GM23248 (cell line): ENCODE measurements at regions not wholly inside any gene's neighbourhood (a gene's known extent, or its start where the extent isn't known, plus 50 kb on each side); places are given as distances from the start of the nearest gene placed in this dataset.
A peak's percentile ranks its signal among the peaks of the same experiment; 100 is the strongest.

ENCODE experiments used
- DNase-seq: peaks from one replicate; pipeline ENCODE4 v3.0.0-alpha.2; 2015
- H2AFZ ChIP-seq: fragments of 200-600 bp; sonication (generic); 2 replicates; pipeline ENCODE4 v1.6.1; 2016; ENCODE audit warnings: antibody characterized with exemption
- H3F3A ChIP-seq: fragments of 200-600 bp; sonication (generic); 2 replicates; pipeline ENCODE4 v1.6.1; 2016; ENCODE audit warnings: mild to moderate bottlenecking, antibody characterized with exemption, mixed run types; ENCODE audit not compliant: insufficient read depth
- H3K27ac ChIP-seq: fragments of 200-600 bp; sonication (generic); 2 replicates; pipeline ENCODE4 v1.5.1; 2016; ENCODE audit warnings: mild to moderate bottlenecking
- H3K27me3 ChIP-seq: fragments of 200-600 bp; sonication (generic); replicated peaks from 2 replicates; pipeline ENCODE4 v1.6.1; 2016; ENCODE audit warnings: mild to moderate bottlenecking; ENCODE audit not compliant: insufficient read depth
- H3K36me3 ChIP-seq: fragments of 200-600 bp; sonication (generic); 2 replicates; pipeline ENCODE4 v1.6.1; 2016; ENCODE audit warnings: low read depth, mild to moderate bottlenecking
- H3K4me1 ChIP-seq: fragments of 200-600 bp; sonication (generic); 2 replicates; pipeline ENCODE4 v1.6.1; 2016; ENCODE audit warnings: mild to moderate bottlenecking; ENCODE audit not compliant: insufficient read depth
- H3K4me2 ChIP-seq: fragments of 200-600 bp; sonication (generic); one replicate; pipeline ENCODE4 v1.6.1; 2016; ENCODE audit warnings: mild to moderate bottlenecking; ENCODE audit not compliant: unreplicated experiment
- H3K4me3 ChIP-seq: fragments of 200-600 bp; sonication (generic); 2 replicates; pipeline ENCODE4 v1.5.1; 2016; ENCODE audit warnings: mild to moderate bottlenecking
- H3K79me2 ChIP-seq: fragments of 200-600 bp; sonication (generic); 2 replicates; pipeline ENCODE4 v1.6.1; 2016; ENCODE audit warnings: mild to moderate bottlenecking; ENCODE audit not compliant: insufficient read depth
- H3K9ac ChIP-seq: fragments of 200-600 bp; sonication (generic); 2 replicates; pipeline ENCODE4 v1.6.1; 2016; ENCODE audit warnings: mild to moderate bottlenecking
- H3K9me2 ChIP-seq: fragments of 200-600 bp; sonication (generic); 2 replicates; pipeline ENCODE4 v1.6.1; 2016; ENCODE audit warnings: mixed run types, mild to moderate bottlenecking, moderate library complexity; ENCODE audit not compliant: insufficient read depth
- H3K9me3 ChIP-seq: fragments of 200-600 bp; sonication (generic); one replicate; pipeline ENCODE4 v1.6.1; 2017; ENCODE audit warnings: low read depth
- H4K20me1 ChIP-seq: fragments of 200-600 bp; sonication (generic); 2 replicates; pipeline ENCODE4 v1.6.0; 2016; ENCODE audit not compliant: insufficient read depth
- EZH2 ChIP-seq: fragments of 200-600 bp; sonication (generic); IDR thresholded peaks from 2 replicates; pipeline ENCODE4 v1.6.1; 2018; ENCODE audit warnings: antibody characterized with exemption, mild to moderate bottlenecking; ENCODE audit not compliant: insufficient read depth, poor library complexity, severe bottlenecking
- EZH2phosphoT487 ChIP-seq: fragments of 200-600 bp; sonication (generic); IDR thresholded peaks from 2 replicates; pipeline ENCODE4 v1.6.1; 2018; ENCODE audit warnings: antibody characterized with exemption, moderate library complexity, mild to moderate bottlenecking, low read depth; ENCODE audit not compliant: insufficient read depth
- WGBS, 2 experiments: methylation state at CpG; one replicate each; pipeline ENCODE4 v1.1.6; 2015 to 2017; ENCODE audit warnings: low lambda C conversion rate in 2 of 2, low coverage in 1 of 2; ENCODE audit errors: missing lambda C conversion rate in 2 of 2; 5-methylcytosine and 5-hydroxymethylcytosine counted together
- in situ Hi-C: fragments of 300-500 bp; cut with MboI; formaldehyde crosslinking; loops from 2 replicates; pipeline ENCODE4 v1.15.0; 2020

DNA sequence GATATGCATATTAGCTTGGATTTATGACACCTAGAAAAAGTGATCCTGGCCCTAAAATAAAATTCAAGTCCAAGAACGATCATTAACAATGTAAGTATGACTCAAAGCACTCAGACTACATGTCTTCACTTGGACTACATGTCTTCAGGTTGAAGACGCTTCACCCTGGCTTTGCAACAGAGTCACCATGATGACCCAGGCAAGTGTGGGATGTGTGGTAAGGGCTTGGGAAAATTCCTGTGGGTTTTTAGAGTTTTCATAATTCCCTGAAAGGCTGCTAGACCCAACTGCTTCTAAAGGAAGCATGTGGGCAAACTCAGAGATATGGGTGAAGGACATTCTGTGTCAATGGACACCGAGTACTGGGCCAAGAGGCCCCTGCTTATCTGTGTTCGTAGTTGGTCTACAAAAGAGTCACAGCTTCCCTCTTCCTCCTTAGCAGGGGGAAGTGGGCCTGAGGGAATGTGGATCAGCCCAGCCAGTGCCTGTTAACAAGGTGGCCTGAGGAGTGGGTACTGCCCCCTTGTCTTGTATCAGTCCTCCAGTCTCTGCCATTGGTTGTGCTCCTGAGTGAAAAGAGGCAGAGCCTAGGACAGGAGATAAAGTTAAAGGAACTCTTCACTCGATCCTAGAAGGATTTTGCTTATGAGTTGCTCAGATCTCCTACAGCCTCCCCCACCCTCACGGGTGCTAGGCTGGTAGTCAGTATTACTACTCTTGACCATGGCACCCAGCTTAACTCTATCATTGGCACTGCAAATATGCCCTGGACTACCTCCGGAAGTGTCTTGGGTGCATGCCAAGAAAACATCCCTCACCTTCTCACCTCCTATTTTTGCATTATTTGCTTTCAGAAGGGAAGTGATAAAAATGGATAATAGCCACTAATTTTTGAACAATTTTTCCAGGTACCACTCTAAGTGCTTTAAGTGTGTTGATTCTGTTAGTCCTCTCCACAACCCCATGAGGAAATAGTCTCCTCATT is 406.3 kb downstream of the COG6 start:
- Histone ChIP-seq H3K27me3 (no peaks in the 10 kb centered on the region), H3K4me2 (no peak overlapping the region), H2AFZ (no peak overlapping the region), H3K27ac (no peak overlapping the region), H4K20me1 (no peaks in the 10 kb centered on the region), H3K9me3 (no peaks in the 10 kb centered on the region), H3K79me2 (no peaks in the 10 kb centered on the region), H3F3A (peaks cover 21% of the 10 kb centered on the region), H3K4me1 (peaks cover 29% of the 10 kb centered on the region), H3K36me3 (no peaks in the 10 kb centered on the region), H3K9me2 (no peaks in the 10 kb centered on the region), H3K4me3 (no peak overlapping the region), H3K9ac (no peak overlapping the region)
- peak; percentile 60 for DNase-seq
- TF ChIP-seq EZH2 (no peak), EZH2phosphoT487 (no peak)
- WGBS, 2 experiments = 75 to 80% methylated on average over 7 of the region's 7 CpGs
- in situ Hi-C loops = no loop called here

DNA sequence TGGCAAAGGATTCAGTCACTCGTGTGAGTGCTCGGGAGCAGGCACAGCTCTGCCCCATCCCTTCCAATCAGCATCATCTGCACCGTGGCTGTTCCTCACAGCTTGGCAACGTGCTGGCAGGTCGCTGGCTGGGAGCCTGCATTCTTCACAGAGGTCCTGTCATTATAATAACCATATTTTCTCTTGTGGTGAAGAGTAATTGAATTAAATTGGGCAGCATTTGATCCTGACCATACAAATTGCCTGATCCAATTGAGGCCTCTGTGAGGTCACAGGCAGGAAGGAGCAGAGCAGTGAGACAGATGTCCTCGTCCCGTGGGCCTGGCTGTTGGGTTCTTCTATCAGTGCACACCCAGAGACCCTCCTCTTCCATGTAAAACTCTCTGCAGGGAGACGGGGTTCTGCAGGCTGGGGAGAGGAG is 407.8 kb downstream of the COG6 start:
- Histone ChIP-seq H3K4me3 (no peak overlapping the region), H3K4me2 (no peak overlapping the region), H3K36me3 (no peaks in the 10 kb centered on the region), H2AFZ (no peak overlapping the region), H3K27me3 (no peaks in the 10 kb centered on the region), H3K27ac (no peak overlapping the region), H3K9me3 (no peaks in the 10 kb centered on the region), H3F3A (peaks cover 21% of the 10 kb centered on the region), H3K9ac (no peak overlapping the region), H3K9me2 (no peaks in the 10 kb centered on the region), H4K20me1 (no peaks in the 10 kb centered on the region), H3K79me2 (no peaks in the 10 kb centered on the region), H3K4me1 (peaks cover 29% of the 10 kb centered on the region)
- in situ Hi-C loops = no loop called here
- DNase-seq = no peak
- 73 to 77% methylated on average over 8 of the region's 8 CpGs for WGBS, 2 experiments
- TF ChIP-seq EZH2 (no peak), EZH2phosphoT487 (no peak)

DNA sequence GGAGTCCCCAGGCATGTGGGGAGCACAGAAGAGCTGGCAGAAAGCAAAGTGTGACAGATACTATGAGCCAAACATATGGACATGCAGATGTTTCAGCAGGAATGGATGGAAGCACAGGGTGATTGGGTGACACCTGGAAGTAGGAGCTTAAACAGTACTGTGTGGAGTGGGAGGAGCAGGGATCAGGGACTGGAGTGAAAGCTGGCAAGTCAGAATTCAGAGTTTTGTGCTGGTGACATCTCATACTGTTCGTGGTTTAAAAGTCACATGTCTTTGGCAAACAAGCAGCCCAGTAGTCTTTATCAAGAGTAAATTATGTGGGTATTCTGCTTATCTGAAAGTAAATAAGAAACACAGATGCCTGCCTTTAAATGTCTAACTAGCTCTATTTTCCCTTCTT is 408.2 kb downstream of the COG6 start:
- no peaks in the 10 kb centered on the region for H3K9me2 ChIP-seq
- WGBS, 2 experiments = 38 to 50% methylated on average over 1 of the region's 1 CpG
- no peaks in the 10 kb centered on the region for H3K27me3 ChIP-seq
- no peak overlapping the region for H3K9ac ChIP-seq
- H3F3A ChIP-seq = peaks cover 21% of the 10 kb centered on the region
- TF ChIP-seq EZH2 (no peak), EZH2phosphoT487 (no peak)
- no peak overlapping the region for H3K27ac ChIP-seq
- no peaks in the 10 kb centered on the region for H3K79me2 ChIP-seq
- peaks cover 29% of the 10 kb centered on the region for H3K4me1 ChIP-seq
- no peaks in the 10 kb centered on the region for H3K36me3 ChIP-seq
- no peaks in the 10 kb centered on the region for H4K20me1 ChIP-seq
- no peak overlapping the region for H2AFZ ChIP-seq
- H3K4me2 ChIP-seq = no peak overlapping the region
- no peaks in the 10 kb centered on the region for H3K9me3 ChIP-seq
- no peak for DNase-seq
- H3K4me3 ChIP-seq = no peak overlapping the region
- in situ Hi-C loops = no loop called here

DNA sequence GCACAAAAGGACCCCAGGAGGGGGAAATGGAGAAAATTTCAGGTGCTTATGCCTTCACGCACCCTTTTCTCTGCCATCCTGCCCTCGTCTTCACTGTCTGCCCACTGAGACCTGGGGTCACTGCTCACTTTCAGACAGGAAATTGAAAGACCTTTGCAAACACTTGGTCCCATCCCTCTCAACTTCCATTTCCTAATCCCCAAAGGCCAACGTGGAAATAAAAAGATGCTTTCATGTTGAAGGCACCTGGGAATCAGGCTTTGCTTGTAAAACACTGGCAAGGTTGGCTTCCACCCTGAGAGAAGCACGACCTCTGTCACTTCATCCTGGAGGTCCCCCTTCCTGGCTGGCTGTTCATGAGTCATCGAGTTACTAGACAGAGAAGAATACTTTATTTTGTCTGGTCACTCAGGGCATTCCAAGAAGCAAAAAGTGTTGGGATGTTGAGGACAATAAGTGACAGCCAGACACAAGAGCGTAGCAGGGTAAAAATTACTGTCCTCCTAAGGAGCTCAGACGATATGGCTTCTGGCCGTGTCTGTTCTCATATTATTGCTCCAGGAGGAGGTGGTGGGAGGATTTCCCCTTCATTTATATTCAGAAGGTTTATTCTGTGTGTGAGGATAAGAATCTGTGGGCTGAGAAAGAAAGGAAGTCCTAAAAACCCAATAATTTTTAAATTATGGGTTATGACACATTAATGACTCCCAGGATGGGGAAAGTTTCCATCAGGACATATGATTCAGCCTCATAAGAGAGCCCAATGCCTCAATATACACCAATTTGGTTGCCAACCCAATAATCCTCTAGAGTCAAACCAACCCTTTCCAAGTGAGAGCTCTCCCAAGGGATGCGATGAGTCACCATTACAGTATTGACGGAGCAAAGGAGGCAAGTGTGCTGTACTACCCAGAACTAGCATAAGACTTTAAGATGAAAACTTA is 409.0 kb downstream of the COG6 start:
- H4K20me1 ChIP-seq = no peaks in the 10 kb centered on the region
- no peaks in the 10 kb centered on the region for H3K9me3 ChIP-seq
- TF ChIP-seq EZH2 = no peak
- 0 out of 2 replicates have a peak, but pooled peaks have one; percentile 60 for TF ChIP-seq EZH2phosphoT487
- peak; percentile 94 for DNase-seq
- H3K4me1 ChIP-seq = peaks cover 30% of the 10 kb centered on the region
- no peaks in the 10 kb centered on the region for H3K27me3 ChIP-seq
- H3K27ac ChIP-seq = no peak overlapping the region; the same call in 1 of the 2 replicates
- peak overlapping the region; percentile 13 for H3K4me2 ChIP-seq
- H3F3A ChIP-seq = peaks cover 21% of the 10 kb centered on the region
- no peaks in the 10 kb centered on the region for H3K79me2 ChIP-seq
- in situ Hi-C loops = no loop called here
- no peaks in the 10 kb centered on the region for H3K9me2 ChIP-seq
- no peak overlapping the region for H2AFZ ChIP-seq
- H3K36me3 ChIP-seq = no peaks in the 10 kb centered on the region
- 37 to 41% methylated on average over 10 of the region's 10 CpGs for WGBS, 2 experiments
- no peak overlapping the region for H3K9ac ChIP-seq
- H3K4me3 ChIP-seq = no peak overlapping the region
